H9 (cell line): ENCODE measurements at regions not wholly inside any gene's neighbourhood (a gene's known extent, or its start where the extent isn't known, plus 50 kb on each side); places are given as distances from the start of the nearest gene placed in this dataset.

Source experiments
- DNase-seq: peaks from one replicate; pipeline ENCODE4 v3.0.0-alpha.2; 2017
- H2AFZ ChIP-seq: one replicate; pipeline ENCODE4 v1.6.1; 2013; ENCODE audit warnings: mild to moderate bottlenecking, low read length, control low read depth, moderate library complexity
- H2AK5ac ChIP-seq: 2 replicates; pipeline ENCODE4 v1.6.1; 2013; ENCODE audit warnings: low read length, control low read depth, mixed read lengths; ENCODE audit not compliant: insufficient read length
- H2BK120ac ChIP-seq: one replicate; pipeline ENCODE4 v1.6.1; 2013; ENCODE audit warnings: low read depth, mild to moderate bottlenecking, low read length, control low read depth, inconsistent platforms; ENCODE audit not compliant: poor library complexity, severe bottlenecking
- H2BK12ac ChIP-seq: 2 replicates; pipeline ENCODE4 v1.6.1; 2013; ENCODE audit warnings: low read length, control low read depth, mixed read lengths, low read depth; ENCODE audit not compliant: insufficient read length
- H2BK15ac ChIP-seq: 2 replicates; pipeline ENCODE4 v1.6.1; 2013; ENCODE audit warnings: low read depth, low read length, control low read depth
- H2BK20ac ChIP-seq: one replicate; pipeline ENCODE4 v1.6.1; 2013; ENCODE audit warnings: low read depth, mild to moderate bottlenecking, low read length, control low read depth, inconsistent platforms; ENCODE audit not compliant: poor library complexity, severe bottlenecking
- H2BK5ac ChIP-seq: 2 replicates; pipeline ENCODE4 v1.6.1; 2013; ENCODE audit warnings: low read length, control low read depth, mixed read lengths; ENCODE audit not compliant: insufficient read length
- H3K14ac ChIP-seq: 2 replicates; pipeline ENCODE4 v1.6.1; 2013; ENCODE audit warnings: low read length, control low read depth; ENCODE audit not compliant: insufficient read depth
- H3K18ac ChIP-seq: 2 replicates; pipeline ENCODE4 v1.6.1; 2013; ENCODE audit warnings: low read depth, mild to moderate bottlenecking, mixed read lengths, low read length, control low read depth; ENCODE audit not compliant: insufficient read length
- H3K23ac ChIP-seq: 2 replicates; pipeline ENCODE4 v1.6.1; 2013; ENCODE audit warnings: low read length, control low read depth, mixed read lengths, low read depth; ENCODE audit not compliant: insufficient read length
- H3K23me2 ChIP-seq: 2 replicates; pipeline ENCODE4 v1.6.1; 2013; ENCODE audit warnings: low read depth, mild to moderate bottlenecking, mixed read lengths, low read length, control low read depth; ENCODE audit not compliant: insufficient read length, poor library complexity, severe bottlenecking
- H3K27ac ChIP-seq: 2 replicates; pipeline ENCODE4 v1.5.1; 2013; ENCODE audit warnings: low read length, control low read depth, mixed read lengths, low read depth; ENCODE audit not compliant: insufficient read length
- H3K27me3 ChIP-seq: 2 replicates; pipeline ENCODE4 v1.6.1; 2013; ENCODE audit warnings: low read length, control low read depth, inconsistent platforms; ENCODE audit not compliant: insufficient read depth
- H3K4ac ChIP-seq: 2 replicates; pipeline ENCODE4 v1.6.1; 2013; ENCODE audit warnings: low read depth, mild to moderate bottlenecking, control low read depth, inconsistent platforms, low read length, moderate library complexity
- H3K4me1 ChIP-seq: 2 replicates; pipeline ENCODE4 v1.6.1; 2013; ENCODE audit warnings: low read length, control low read depth, inconsistent platforms; ENCODE audit not compliant: insufficient read depth
- H3K4me2 ChIP-seq: 2 replicates; pipeline ENCODE4 v1.6.1; 2013; ENCODE audit warnings: low read length, control low read depth, mixed read lengths; ENCODE audit not compliant: insufficient read length, insufficient read depth
- H3K56ac ChIP-seq: 2 replicates; pipeline ENCODE4 v1.6.1; 2013; ENCODE audit warnings: low read depth, mild to moderate bottlenecking, mixed read lengths, low read length, control low read depth; ENCODE audit not compliant: insufficient read length
- H3K79me1 ChIP-seq: 2 replicates; pipeline ENCODE4 v1.6.1; 2013; ENCODE audit warnings: low read depth, mild to moderate bottlenecking, moderate library complexity, low read length, control low read depth, inconsistent platforms; ENCODE audit not compliant: insufficient read depth, poor library complexity, severe bottlenecking
- H3K79me2 ChIP-seq: 2 replicates; pipeline ENCODE4 v1.6.1; 2013; ENCODE audit warnings: low read length, control low read depth, inconsistent platforms; ENCODE audit not compliant: insufficient read depth
- H3K9ac ChIP-seq: 2 replicates; pipeline ENCODE4 v1.6.1; 2013; ENCODE audit warnings: low read length, control low read depth, mixed read lengths; ENCODE audit not compliant: insufficient read length; ENCODE audit errors: extremely low read depth
- H3K9me3 ChIP-seq: one replicate; pipeline ENCODE4 v1.6.1; 2013; ENCODE audit warnings: low read depth, low read length, inconsistent platforms; ENCODE audit not compliant: control insufficient read depth
- H3T11ph ChIP-seq: one replicate; pipeline ENCODE4 v1.6.1; 2013; ENCODE audit warnings: mild to moderate bottlenecking, low read length, control low read depth, inconsistent platforms
- H4K20me1 ChIP-seq: one replicate; pipeline ENCODE4 v1.6.1; 2013; ENCODE audit not compliant: control insufficient read depth, insufficient read length, insufficient read depth
- H4K5ac ChIP-seq: 2 replicates; pipeline ENCODE4 v1.6.1; 2013; ENCODE audit warnings: low read depth, mild to moderate bottlenecking, mixed read lengths, low read length, control low read depth; ENCODE audit not compliant: insufficient read length
- H4K8ac ChIP-seq: replicated peaks from 2 replicates; pipeline ENCODE4 v1.6.1; 2013; ENCODE audit warnings: low read length, control low read depth, mixed read lengths, low read depth; ENCODE audit not compliant: insufficient read length
- H4K91ac ChIP-seq: 2 replicates; pipeline ENCODE4 v1.6.1; 2013; ENCODE audit warnings: low read depth, mild to moderate bottlenecking, moderate library complexity, mixed read lengths, low read length, control low read depth; ENCODE audit not compliant: insufficient read length
- H3K27ac Mint-ChIP-seq, 3 experiments: 2 replicates in 2 of 3; 3 replicates in 1 of 3; pipeline ENCODE4 v1.8.0; 2020 to 2021; ENCODE audit warnings: mixed read lengths in 3 of 3, mild to moderate bottlenecking in 1 of 3, moderate library complexity in 1 of 3
- H3K27me3 Mint-ChIP-seq: 2 replicates; pipeline ENCODE4 v1.8.0; 2021; ENCODE audit warnings: low read depth, mild to moderate bottlenecking, moderate library complexity, mixed read lengths
- H3K36me3 Mint-ChIP-seq, 3 experiments: 2 replicates in 2 of 3; 3 replicates in 1 of 3; pipeline ENCODE4 v1.8.0; 2020 to 2021; ENCODE audit warnings: low read depth in 3 of 3, mixed read lengths in 3 of 3; ENCODE audit not compliant: insufficient read depth in 1 of 3
- H3K4me1 Mint-ChIP-seq, 2 experiments: 2 replicates each; pipeline ENCODE4 v1.8.0; 2020; ENCODE audit warnings: mixed read lengths in 2 of 2
- H3K4me3 Mint-ChIP-seq, 2 experiments: 2 replicates in 1 of 2; 3 replicates in 1 of 2; pipeline ENCODE4 v1.8.0; 2020 to 2021; ENCODE audit warnings: mild to moderate bottlenecking in 2 of 2, mixed read lengths in 2 of 2, moderate library complexity in 1 of 2
- H3K9me3 Mint-ChIP-seq, 2 experiments: 2 replicates in 1 of 2; 3 replicates in 1 of 2; pipeline ENCODE4 v1.8.0; 2020; ENCODE audit warnings: mild to moderate bottlenecking in 2 of 2, mixed read lengths in 2 of 2, moderate library complexity in 1 of 2
- WGBS: extraction: QIAGEN DNeasy Blood & Tissue Kit; methylation state at CpG from one replicate; pipeline ENCODE4 v1.1.7; 2013; ENCODE audit warnings: missing lambda C conversion rate, low lambda C conversion rate, mixed read lengths; ENCODE audit not compliant: insufficient read length; ENCODE audit errors: extremely low coverage; 5-methylcytosine and 5-hydroxymethylcytosine counted together
- TF ChIP-seq, protein P1 (sequence below): fragments of 200-600 bp; sonication (generic); conservative IDR thresholded peaks from 3 replicates; pipeline ENCODE4 v1.8.0; 2021; ENCODE audit warnings: antibody characterized with exemption, mild to moderate bottlenecking

DNA sequence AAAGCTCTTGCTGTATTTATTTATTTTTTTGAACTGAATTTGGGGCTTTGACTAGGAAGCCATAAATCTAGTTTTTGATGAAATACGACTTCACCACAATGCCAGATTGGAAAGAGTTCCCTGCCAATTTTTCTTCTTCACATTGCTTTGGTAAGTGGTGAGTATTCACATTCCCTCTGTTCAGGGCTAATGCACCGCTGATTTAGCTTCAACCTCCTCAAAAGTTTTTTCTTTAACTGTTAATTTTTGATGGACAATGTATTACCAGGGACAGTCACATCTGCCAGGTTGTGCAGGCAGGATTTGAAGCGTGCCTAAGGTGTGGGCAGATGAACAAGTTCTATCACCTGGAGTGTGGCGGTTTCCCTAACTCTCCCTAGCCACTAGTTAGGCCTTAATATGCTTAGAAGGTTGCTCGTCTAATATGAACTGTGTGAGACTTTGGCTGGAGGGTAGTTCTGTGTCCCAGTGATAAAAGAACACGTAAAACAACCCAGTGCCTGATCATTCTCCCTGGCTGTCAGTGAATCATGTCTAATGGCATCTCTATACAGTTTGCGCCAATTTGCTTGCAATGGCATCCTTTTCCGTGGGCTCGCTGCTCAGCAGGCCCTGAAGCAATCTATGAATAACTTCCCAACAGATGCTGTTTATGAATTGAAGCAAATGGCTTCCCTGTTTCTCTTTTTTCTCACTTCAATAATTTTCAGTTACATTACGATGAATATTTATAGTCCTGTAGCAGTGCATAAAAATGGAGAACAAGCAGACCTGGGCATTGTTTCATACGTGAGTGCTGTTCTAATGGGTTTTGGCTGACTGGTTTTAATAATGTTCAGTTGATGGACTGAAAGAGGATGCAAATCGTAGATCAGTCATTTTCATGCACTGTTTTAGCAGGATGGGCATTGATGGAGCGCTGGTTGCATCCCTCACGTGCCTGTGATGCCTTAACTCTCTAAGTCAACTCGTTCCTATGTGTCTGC, 243.2 kb upstream of the SUCLG2 start:
- H3K27ac Mint-ChIP-seq, result no peak overlapping the region; a peak in 1 of 7 replicates
- no peaks in the 10 kb centered on the region for H3K9me3 ChIP-seq
- no peaks in the 10 kb centered on the region for H3K27me3 Mint-ChIP-seq
- no peak overlapping the region for H3K23ac ChIP-seq
- H3K4me1 ChIP-seq, result no peaks in the 10 kb centered on the region
- no peak overlapping the region for H2BK20ac ChIP-seq
- no peaks in the 10 kb centered on the region for H3K4me1 Mint-ChIP-seq
- no peaks in the 10 kb centered on the region for H3K36me3 Mint-ChIP-seq
- no peak overlapping the region for H3K4me2 ChIP-seq
- no peak overlapping the region for H2AFZ ChIP-seq
- H3K4ac ChIP-seq, result no peak overlapping the region
- no peak overlapping the region for H2AK5ac ChIP-seq
- H3K27ac ChIP-seq, result no peak overlapping the region
- WGBS, result no CpG with 5 or more reads among the region's 15 CpGs
- H3K79me1 ChIP-seq, result no peaks in the 10 kb centered on the region
- no peaks in the 10 kb centered on the region; the same call in 1 of the 2 replicates for H3K79me2 ChIP-seq
- no peak overlapping the region for H4K5ac ChIP-seq
- no peaks in the 10 kb centered on the region for H3K23me2 ChIP-seq
- TF ChIP-seq, protein P1, sequence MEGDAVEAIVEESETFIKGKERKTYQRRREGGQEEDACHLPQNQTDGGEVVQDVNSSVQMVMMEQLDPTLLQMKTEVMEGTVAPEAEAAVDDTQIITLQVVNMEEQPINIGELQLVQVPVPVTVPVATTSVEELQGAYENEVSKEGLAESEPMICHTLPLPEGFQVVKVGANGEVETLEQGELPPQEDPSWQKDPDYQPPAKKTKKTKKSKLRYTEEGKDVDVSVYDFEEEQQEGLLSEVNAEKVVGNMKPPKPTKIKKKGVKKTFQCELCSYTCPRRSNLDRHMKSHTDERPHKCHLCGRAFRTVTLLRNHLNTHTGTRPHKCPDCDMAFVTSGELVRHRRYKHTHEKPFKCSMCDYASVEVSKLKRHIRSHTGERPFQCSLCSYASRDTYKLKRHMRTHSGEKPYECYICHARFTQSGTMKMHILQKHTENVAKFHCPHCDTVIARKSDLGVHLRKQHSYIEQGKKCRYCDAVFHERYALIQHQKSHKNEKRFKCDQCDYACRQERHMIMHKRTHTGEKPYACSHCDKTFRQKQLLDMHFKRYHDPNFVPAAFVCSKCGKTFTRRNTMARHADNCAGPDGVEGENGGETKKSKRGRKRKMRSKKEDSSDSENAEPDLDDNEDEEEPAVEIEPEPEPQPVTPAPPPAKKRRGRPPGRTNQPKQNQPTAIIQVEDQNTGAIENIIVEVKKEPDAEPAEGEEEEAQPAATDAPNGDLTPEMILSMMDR, result no peak
- H3K56ac ChIP-seq, result no peak overlapping the region
- no peak for DNase-seq
- no peak overlapping the region for H3K14ac ChIP-seq
- H3K9me3 Mint-ChIP-seq, result no peaks in the 10 kb centered on the region
- H3K9ac ChIP-seq, result no peak overlapping the region
- H2BK12ac ChIP-seq, result no peak overlapping the region
- H3K4me3 Mint-ChIP-seq, result no peak overlapping the region
- H3T11ph ChIP-seq, result no peak overlapping the region
- H2BK120ac ChIP-seq, result no peak overlapping the region
- no peak overlapping the region for H4K8ac ChIP-seq
- H2BK5ac ChIP-seq, result no peak overlapping the region
- H4K91ac ChIP-seq, result no peak overlapping the region
- no peaks in the 10 kb centered on the region for H3K27me3 ChIP-seq
- no peak overlapping the region for H3K18ac ChIP-seq
- no peak overlapping the region for H2BK15ac ChIP-seq
- no peaks in the 10 kb centered on the region for H4K20me1 ChIP-seq
